Spleen (tissue), 11 donors: ENCODE measurements at regions not wholly inside any gene's neighbourhood (a gene's known extent, or its start where the extent isn't known, plus 50 kb on each side); places are given as distances from the start of the nearest gene placed in this dataset.

Experiments used
- DNase-seq: peaks from one replicate; pipeline ENCODE4 v3.0.0-alpha.2; 2020
- H3K27ac ChIP-seq, 8 donors: fragments of 200-600 bp; sonication (generic) in 7 of 8; 1 replicate in 4 of 8; 2 replicates in 4 of 8; pipeline versions ENCODE4 v1.5.0 to v1.8.0; 2016 to 2021; ENCODE audit warnings: inconsistent platforms in 4 of 8, mild to moderate bottlenecking in 4 of 8, moderate library complexity in 1 of 8
- H3K27me3 ChIP-seq, 7 donors: fragments of 200-600 bp; sonication (generic) in 6 of 7; replicated peaks in 1 of 7; 1 replicate in 4 of 7; 2 replicates in 3 of 7; pipeline versions ENCODE4 v1.5.0 to v1.8.0; 2016 to 2021; ENCODE audit warnings: inconsistent platforms in 3 of 7, mild to moderate bottlenecking in 1 of 7
- H3K36me3 ChIP-seq, 6 donors: fragments of 200-600 bp; sonication (generic) in 5 of 6; 1 replicate in 4 of 6; 2 replicates in 2 of 6; pipeline versions ENCODE4 v1.5.0 to v1.8.0; 2016 to 2021; ENCODE audit warnings: inconsistent platforms in 2 of 6
- H3K4me1 ChIP-seq, 6 donors: fragments of 200-600 bp; sonication (generic) in 5 of 6; 1 replicate in 3 of 6; 2 replicates in 3 of 6; pipeline versions ENCODE4 v1.5.0 to v1.8.0; 2016 to 2021; ENCODE audit warnings: inconsistent platforms in 3 of 6
- H3K4me3 ChIP-seq, 8 donors: fragments of 200-600 bp; sonication (generic) in 7 of 8; 1 replicate in 4 of 8; 2 replicates in 4 of 8; pipeline versions ENCODE4 v1.5.0 to v1.8.0; 2016 to 2021; ENCODE audit warnings: inconsistent platforms in 4 of 8, mild to moderate bottlenecking in 4 of 8, moderate library complexity in 2 of 8
- H3K9me3 ChIP-seq, 8 donors: fragments of 200-600 bp; sonication (generic) in 7 of 8; 1 replicate in 4 of 8; 2 replicates in 4 of 8; pipeline versions ENCODE4 v1.5.0 to v1.8.0; 2016 to 2021; ENCODE audit warnings: inconsistent platforms in 4 of 8
- CTCF ChIP-seq, 11 experiments: fragments of 200-600 bp in 7 of 11; fragments of 450-650 bp in 4 of 11; sonication (generic) in 4 of 11; IDR thresholded peaks in 8 of 11; conservative IDR thresholded peaks in 3 of 11; 1 replicate in 7 of 11; 2 replicates in 4 of 11; pipeline versions ENCODE4 v1.4.0 to v1.8.0; 2016 to 2021; ENCODE audit warnings: antibody characterized with exemption in 11 of 11, inconsistent platforms in 4 of 11, mild to moderate bottlenecking in 1 of 11
- POLR2A ChIP-seq, 3 donors: fragments of 450-650 bp; IDR thresholded peaks; one replicate each; pipeline ENCODE4 v1.5.1; 2017; ENCODE audit warnings: antibody characterized with exemption in 3 of 3, mild to moderate bottlenecking in 1 of 3
- POLR2AphosphoS5 ChIP-seq, 3 donors: sonication (generic); formaldehyde crosslinking; IDR thresholded peaks; one replicate each; pipeline ENCODE4 v1.5.1; 2017; ENCODE audit warnings: antibody characterized with exemption in 3 of 3
- WGBS, 5 donors: extraction: QIAGEN DNeasy Blood & Tissue Kit in 3 of 5; methylation state at CpG; one replicate each; pipeline versions ENCODE4 v1.1.5 to v1.1.7; 2013 to 2018; 5-methylcytosine and 5-hydroxymethylcytosine counted together
- intact Hi-C: fragments of 100-400 bp; cut with DNase I; formaldehyde crosslinking; loops from one replicate; pipeline ENCODE4 v1.15.0; 2023; ENCODE audit warnings: low total_unique reads
- donor health status: healthy with polysubstance abuse.
- donor health status: DM: no; HTN: no; CAD: no; lungs with moderate emphysema.
- donor health status: DM: no; HTN: no; CAD: no.
- donor health status: Bipolar disorder and iron deficiency.
- donor health status: healthy.
- donor health status: DM: no; HTN: no; CAD: no.
- donor health status: DM: yes; HTN: yes; CAD: no.

- no peak for TF ChIP-seq POLR2AphosphoS5 (IDR thresholded peaks at IDR 0.05)
- no peak for TF ChIP-seq POLR2A (IDR thresholded peaks at IDR 0.05)
- no peak for TF ChIP-seq CTCF (IDR thresholded peaks at IDR 0.05 in 8 of 11, conservative IDR thresholded peaks at IDR 0.05 in 3 of 11)
- Histone ChIP-seq H3K9me3 (peaks cover 2 to 30% (median 19%) of the 10 kb centered on the region in 8 donors), H3K36me3 (no peaks in the 10 kb centered on the region), H3K27ac (no peak overlapping the region), H3K27me3 (peaks cover 0 to 5% (median 0%) of the 10 kb centered on the region in 7 donors), H3K4me3 (no peak overlapping the region), H3K4me1 (no peaks in the 10 kb centered on the region)
- DNase-seq = no peak
- intact Hi-C loops = no loop called here
- 83 to 93% (median 88%) methylated on average over 7 of the region's 7 CpGs for WGBS, 5 donors
These were observed 115.5 kb downstream of the LACC1 start for GRCh38 chr13:43994999-43995859.

- no peak for TF ChIP-seq CTCF (IDR thresholded peaks at IDR 0.05 in 8 of 11, conservative IDR thresholded peaks at IDR 0.05 in 3 of 11)
- no peak for TF ChIP-seq POLR2A (IDR thresholded peaks at IDR 0.05)
- TF ChIP-seq POLR2AphosphoS5 (IDR thresholded peaks at IDR 0.05) = no peak
- H3K9me3 ChIP-seq = peaks cover 2 to 31% (median 19%) of the 10 kb centered on the region in 8 donors
- no peak overlapping the region for H3K27ac ChIP-seq
- H3K4me3 ChIP-seq = no peak overlapping the region
- H3K4me1 ChIP-seq = no peaks in the 10 kb centered on the region
- H3K27me3 ChIP-seq = peaks cover 0 to 5% (median 0%) of the 10 kb centered on the region in 7 donors
- intact Hi-C loops = no loop called here
- DNase-seq = no peak
- WGBS, 5 donors = 70 to 90% (median 89%) methylated on average over 1 of the region's 1 CpG
- H3K36me3 ChIP-seq = no peaks in the 10 kb centered on the region
These were observed 116.5 kb downstream of the LACC1 start for GRCh38 chr13:43996221-43996620.

- Histone ChIP-seq H3K36me3 (no peaks in the 10 kb centered on the region), H3K4me1 (no peaks in the 10 kb centered on the region), H3K9me3 (peaks cover 0 to 19% (median 9%) of the 10 kb centered on the region in 8 donors), H3K4me3 (no peak overlapping the region), H3K27me3 (no peaks in the 10 kb centered on the region), H3K27ac (no peak overlapping the region)
- no peak for TF ChIP-seq CTCF (IDR thresholded peaks at IDR 0.05 in 8 of 11, conservative IDR thresholded peaks at IDR 0.05 in 3 of 11)
- TF ChIP-seq POLR2A (IDR thresholded peaks at IDR 0.05) = no peak
- TF ChIP-seq POLR2AphosphoS5 (IDR thresholded peaks at IDR 0.05) = no peak
- no peak for DNase-seq
- intact Hi-C loops = no loop called here
- WGBS, 5 donors = 54 to 83% (median 61%) methylated on average over 2 of the region's 2 CpGs
These were observed 123.8 kb downstream of the LACC1 start for GRCh38 chr13:44003481-44003880.

GRCh38 chr13:44004878-44005277 lies 125.2 kb downstream of the LACC1 start:
- no peak for DNase-seq
- TF ChIP-seq CTCF (IDR thresholded peaks at IDR 0.05 in 8 of 11, conservative IDR thresholded peaks at IDR 0.05 in 3 of 11) (no peak), POLR2A (IDR thresholded peaks at IDR 0.05) (no peak), POLR2AphosphoS5 (IDR thresholded peaks at IDR 0.05) (no peak)
- Histone ChIP-seq H3K27me3 (no peaks in the 10 kb centered on the region), H3K27ac (no peak overlapping the region), H3K4me3 (no peak overlapping the region), H3K36me3 (no peaks in the 10 kb centered on the region), H3K9me3 (peaks cover 0 to 19% (median 9%) of the 10 kb centered on the region in 8 donors), H3K4me1 (no peaks in the 10 kb centered on the region)
- 68 to 92% (median 81%) methylated on average over 3 of the region's 3 CpGs for WGBS, 5 donors
- intact Hi-C loops = no loop called here
